SJCRH30 (cell line): ENCODE measurements at regions not wholly inside any gene's neighbourhood (a gene's known extent, or its start where the extent isn't known, plus 50 kb on each side); places are given as distances from the start of the nearest gene placed in this dataset.

Experiments
- DNase-seq, 2 experiments: peaks; one replicate each; pipeline ENCODE4 v3.0.0-alpha.2; 2015 to 2020
- H3K27ac ChIP-seq: fragments of 250-450 bp; sonication (Bioruptor Pico); 2 replicates; pipeline ENCODE4 v1.5.1; 2020; ENCODE audit warnings: mild to moderate bottlenecking, moderate library complexity
- H3K27me3 ChIP-seq: fragments of 250-450 bp; sonication (Bioruptor Pico); 2 replicates; pipeline ENCODE4 v1.5.1; 2020; ENCODE audit warnings: mild to moderate bottlenecking, moderate library complexity
- H3K36me3 ChIP-seq: fragments of 250-450 bp; sonication (Bioruptor Pico); 2 replicates; pipeline ENCODE4 v1.5.1; 2020; ENCODE audit warnings: mild to moderate bottlenecking, moderate library complexity
- H3K4me1 ChIP-seq: fragments of 250-450 bp; sonication (Bioruptor Pico); 2 replicates; pipeline ENCODE4 v1.5.1; 2020; ENCODE audit warnings: mild to moderate bottlenecking, moderate library complexity
- H3K4me3 ChIP-seq: fragments of 250-450 bp; sonication (Bioruptor Pico); 2 replicates; pipeline ENCODE4 v1.5.1; 2020; ENCODE audit warnings: mild to moderate bottlenecking, moderate library complexity
- H3K9me3 ChIP-seq: fragments of 250-450 bp; sonication (Bioruptor Pico); replicated peaks from 2 replicates; pipeline ENCODE4 v1.5.1; 2020; ENCODE audit warnings: mild to moderate bottlenecking, moderate library complexity

GRCh38 chr6:134866563-134866962 lies 83.3 kb downstream of the ALDH8A1 start:
- H3K4me3 ChIP-seq: no peak overlapping the region
- DNase-seq: no peak
- no peak overlapping the region for H3K27ac ChIP-seq
- no peaks in the 10 kb centered on the region for H3K4me1 ChIP-seq
- H3K36me3 ChIP-seq: no peaks in the 10 kb centered on the region
- H3K27me3 ChIP-seq: no peaks in the 10 kb centered on the region
- no peaks in the 10 kb centered on the region for H3K9me3 ChIP-seq

- no peaks in the 10 kb centered on the region for H3K4me1 ChIP-seq
- H3K27ac ChIP-seq: no peak overlapping the region
- no peaks in the 10 kb centered on the region for H3K9me3 ChIP-seq
- DNase-seq: no peak
- H3K36me3 ChIP-seq: no peaks in the 10 kb centered on the region
- H3K27me3 ChIP-seq: no peaks in the 10 kb centered on the region
- H3K4me3 ChIP-seq: no peak overlapping the region
Observed at GRCh38 chr6:134864558-134864957, 85.3 kb downstream of the ALDH8A1 start.

- no peaks in the 10 kb centered on the region for H3K4me1 ChIP-seq
Observed at GRCh38 chr6:134863763-134864510, 86.0 kb downstream of the ALDH8A1 start.

GRCh38 chr6:134854366-134854765 lies 95.5 kb downstream of the ALDH8A1 start:
- Histone ChIP-seq H3K27ac (no peak overlapping the region), H3K4me1 (no peaks in the 10 kb centered on the region), H3K4me3 (no peak overlapping the region), H3K27me3 (no peaks in the 10 kb centered on the region), H3K9me3 (no peaks in the 10 kb centered on the region), H3K36me3 (no peaks in the 10 kb centered on the region)
- no peak for DNase-seq

More at GRCh38 chr6:134863763-134864510, 86.0 kb downstream of the ALDH8A1 start:
- Histone ChIP-seq H3K9me3 (no peaks in the 10 kb centered on the region), H3K4me3 (no peak overlapping the region), H3K27ac (no peak overlapping the region), H3K36me3 (no peaks in the 10 kb centered on the region), H3K27me3 (no peaks in the 10 kb centered on the region)
- no peak for DNase-seq

GRCh38 chr6:134853111-134854055 lies 96.5 kb downstream of the ALDH8A1 start:
- H3K4me1 ChIP-seq: no peaks in the 10 kb centered on the region

GRCh38 chr6:134851548-134851947 lies 98.4 kb downstream of the ALDH8A1 start:
- Histone ChIP-seq H3K27me3 (no peaks in the 10 kb centered on the region), H3K9me3 (no peaks in the 10 kb centered on the region), H3K36me3 (no peaks in the 10 kb centered on the region), H3K4me1 (no peaks in the 10 kb centered on the region), H3K27ac (no peak overlapping the region), H3K4me3 (no peak overlapping the region)
- DNase-seq: no peak

More at GRCh38 chr6:134853111-134854055, 96.5 kb downstream of the ALDH8A1 start:
- no peaks in the 10 kb centered on the region for H3K27me3 ChIP-seq
- no peak overlapping the region for H3K4me3 ChIP-seq
- no peak overlapping the region for H3K27ac ChIP-seq
- H3K9me3 ChIP-seq: no peaks in the 10 kb centered on the region
- H3K36me3 ChIP-seq: no peaks in the 10 kb centered on the region
- DNase-seq: no peak

- Histone ChIP-seq H3K9me3 (no peaks in the 10 kb centered on the region), H3K4me3 (no peak overlapping the region), H3K36me3 (no peaks in the 10 kb centered on the region), H3K27ac (no peak overlapping the region), H3K4me1 (no peaks in the 10 kb centered on the region), H3K27me3 (no peaks in the 10 kb centered on the region)
- no peak for DNase-seq
Observed at GRCh38 chr6:134850721-134851305, 99.1 kb downstream of the ALDH8A1 start.

- Histone ChIP-seq H3K27ac (no peak overlapping the region), H3K4me3 (no peak overlapping the region), H3K27me3 (no peaks in the 10 kb centered on the region), H3K9me3 (no peaks in the 10 kb centered on the region), H3K4me1 (no peaks in the 10 kb centered on the region), H3K36me3 (no peaks in the 10 kb centered on the region)
- no peak for DNase-seq
Observed at GRCh38 chr6:134849920-134850447, 99.9 kb downstream of the ALDH8A1 start.

GRCh38 chr6:134848076-134848475 lies 101.8 kb downstream of the ALDH8A1 start:
- no peak for DNase-seq
- Histone ChIP-seq H3K36me3 (no peaks in the 10 kb centered on the region), H3K9me3 (no peaks in the 10 kb centered on the region), H3K27me3 (no peaks in the 10 kb centered on the region; the same call in 1 of the 2 replicates), H3K4me1 (no peaks in the 10 kb centered on the region), H3K4me3 (no peak overlapping the region), H3K27ac (no peak overlapping the region)

GRCh38 chr6:134846865-134847264 lies 103.0 kb downstream of the ALDH8A1 start:
- no peak overlapping the region for H3K4me3 ChIP-seq
- no peak for DNase-seq
- no peaks in the 10 kb centered on the region for H3K4me1 ChIP-seq
- H3K27me3 ChIP-seq: no peaks in the 10 kb centered on the region; the same call in 1 of the 2 replicates
- no peaks in the 10 kb centered on the region for H3K9me3 ChIP-seq
- H3K36me3 ChIP-seq: no peaks in the 10 kb centered on the region
- H3K27ac ChIP-seq: no peak overlapping the region

GRCh38 chr6:134846031-134846430 lies 103.9 kb downstream of the ALDH8A1 start:
- Histone ChIP-seq H3K27ac (no peak overlapping the region), H3K27me3 (no peaks in the 10 kb centered on the region; the same call in 1 of the 2 replicates), H3K9me3 (no peaks in the 10 kb centered on the region), H3K4me1 (no peaks in the 10 kb centered on the region), H3K36me3 (no peaks in the 10 kb centered on the region), H3K4me3 (no peak overlapping the region)
- no peak for DNase-seq

GRCh38 chr6:134844120-134844519 lies 105.8 kb downstream of the ALDH8A1 start:
- Histone ChIP-seq H3K9me3 (no peaks in the 10 kb centered on the region), H3K36me3 (no peaks in the 10 kb centered on the region), H3K27me3 (no peaks in the 10 kb centered on the region; the same call in 1 of the 2 replicates), H3K4me3 (no peak overlapping the region), H3K4me1 (no peaks in the 10 kb centered on the region), H3K27ac (no peak overlapping the region)
- DNase-seq: no peak

GRCh38 chr6:134840086-134840867 lies 109.6 kb downstream of the ALDH8A1 start:
- H3K4me1 ChIP-seq: no peaks in the 10 kb centered on the region
- no peak overlapping the region for H3K27ac ChIP-seq
- H3K9me3 ChIP-seq: no peaks in the 10 kb centered on the region
- no peaks in the 10 kb centered on the region for H3K36me3 ChIP-seq
- no peak overlapping the region for H3K4me3 ChIP-seq
- no peak for DNase-seq
- no peaks in the 10 kb centered on the region; the same call in 1 of the 2 replicates for H3K27me3 ChIP-seq

- DNase-seq: no peak
- H3K27me3 ChIP-seq: no peaks in the 10 kb centered on the region
- no peak overlapping the region for H3K4me3 ChIP-seq
- H3K36me3 ChIP-seq: no peaks in the 10 kb centered on the region
- H3K27ac ChIP-seq: no peak overlapping the region
- H3K4me1 ChIP-seq: no peaks in the 10 kb centered on the region
- H3K9me3 ChIP-seq: no peaks in the 10 kb centered on the region
Observed at GRCh38 chr6:134835993-134836392, 113.9 kb downstream of the ALDH8A1 start.
